GM18858 (cell line): ENCODE measurements at regions not wholly inside any gene's neighbourhood (a gene's known extent, or its start where the extent isn't known, plus 50 kb on each side); places are given as distances from the start of the nearest gene placed in this dataset.
"Not testable (repeated sequence)": the region's sequence is repeated elsewhere in the genome, so short reads cannot be mapped to it uniquely, and the experiment has no call there.

Experiments
- ATAC-seq: cut with Tn5 transposase; IDR thresholded peaks from one replicate; pipeline ENCODE4 v1.9.1; 2021; ENCODE audit not compliant: unreplicated experiment

- ATAC-seq = no peak
Observed at GRCh38 chr2:195572895-195573683, 83.9 kb upstream of the SLC39A10 start.

GRCh38 chr2:195570329-195570728 lies 86.7 kb upstream of the SLC39A10 start:
- no peak for ATAC-seq

- ATAC-seq = no peak
Observed at GRCh38 chr2:195569255-195569654, 87.8 kb upstream of the SLC39A10 start.

GRCh38 chr2:195564625-195565135 lies 92.3 kb upstream of the SLC39A10 start:
- ATAC-seq = not testable (repeated sequence)

GRCh38 chr2:195563857-195564512 lies 93.0 kb upstream of the SLC39A10 start:
- no peak for ATAC-seq

GRCh38 chr2:195562570-195563566 lies 94.2 kb upstream of the SLC39A10 start:
- no peak for ATAC-seq

GRCh38 chr2:195561116-195561921 lies 95.7 kb upstream of the SLC39A10 start:
- peak; percentile 39 for ATAC-seq

GRCh38 chr2:195560209-195560895 lies 96.7 kb upstream of the SLC39A10 start:
- ATAC-seq = no peak

GRCh38 chr2:195559431-195559914 lies 97.6 kb upstream of the SLC39A10 start:
- peak; percentile 81 for ATAC-seq

- no peak for ATAC-seq
Observed at GRCh38 chr2:195555971-195556370, 101.1 kb upstream of the SLC39A10 start.

- ATAC-seq = no peak
Observed at GRCh38 chr2:195552581-195552980, 104.4 kb upstream of the SLC39A10 start.

- no peak for ATAC-seq
Observed at GRCh38 chr2:195548198-195548940, 108.7 kb upstream of the SLC39A10 start.

GRCh38 chr2:195547268-195547840 lies 109.7 kb upstream of the SLC39A10 start:
- ATAC-seq = not testable (repeated sequence)

GRCh38 chr2:195545811-195546210 lies 111.2 kb upstream of the SLC39A10 start:
- no peak for ATAC-seq

- ATAC-seq = peak; percentile 95
Observed at GRCh38 chr2:195543902-195544894, 112.8 kb upstream of the SLC39A10 start.

GRCh38 chr2:195543063-195543462 lies 114.0 kb upstream of the SLC39A10 start:
- ATAC-seq = no peak

- ATAC-seq = no peak
Observed at GRCh38 chr2:195542067-195542466, 115.0 kb upstream of the SLC39A10 start.
